ENCODE measurements at regions not wholly inside any gene's neighbourhood (a gene's known extent, or its start where the extent isn't known, plus 50 kb on each side); places are given as distances from the start of the nearest gene placed in this dataset.
"Not testable (repeated sequence)": the region's sequence is repeated elsewhere in the genome, so short reads cannot be mapped to it uniquely, and the experiment has no call there.

- DNase-seq, result no peak
Observed at GRCh38 chr5:9786380-9787360, 156.5 kb upstream of the TAS2R1 start.

- DNase-seq, result no peak
Observed at GRCh38 chr5:9785751-9786150, 155.6 kb upstream of the TAS2R1 start.

GRCh38 chr5:9784231-9784630 is 154.1 kb upstream of the TAS2R1 start:
- DNase-seq, result no peak

- DNase-seq, result no peak
Observed at GRCh38 chr5:9782826-9783560, 152.8 kb upstream of the TAS2R1 start.

- DNase-seq, result no peak
Observed at GRCh38 chr5:9781890-9782289, 151.7 kb upstream of the TAS2R1 start.

GRCh38 chr5:9781275-9781674 is 151.1 kb upstream of the TAS2R1 start:
- DNase-seq, result no peak

- no peak for DNase-seq
Observed at GRCh38 chr5:9780501-9780900, 150.3 kb upstream of the TAS2R1 start.

- DNase-seq, result no peak
Observed at GRCh38 chr5:9776525-9776924, 146.4 kb upstream of the TAS2R1 start.

GRCh38 chr5:9775339-9775738 is 145.2 kb upstream of the TAS2R1 start:
- no peak for DNase-seq

- DNase-seq, result no peak
Observed at GRCh38 chr5:9774472-9775079, 144.4 kb upstream of the TAS2R1 start.

GRCh38 chr5:9771079-9771478 is 140.9 kb upstream of the TAS2R1 start:
- no peak for DNase-seq

GRCh38 chr5:9766581-9766980 is 136.4 kb upstream of the TAS2R1 start:
- DNase-seq, result no peak

- no peak for DNase-seq
Observed at GRCh38 chr5:9765419-9766140, 135.4 kb upstream of the TAS2R1 start.

- DNase-seq, result no peak
Observed at GRCh38 chr5:9761706-9762105, 131.6 kb upstream of the TAS2R1 start.

- DNase-seq, result not testable (repeated sequence)
Observed at GRCh38 chr5:9752670-9753069, 122.5 kb upstream of the TAS2R1 start.

- DNase-seq, result no peak
Observed at GRCh38 chr5:9743507-9743906, 113.4 kb upstream of the TAS2R1 start.

GRCh38 chr5:9742848-9743247 is 112.7 kb upstream of the TAS2R1 start:
- no peak for DNase-seq

GRCh38 chr5:9739135-9739534 is 109.0 kb upstream of the TAS2R1 start:
- DNase-seq, result no peak

- DNase-seq, result no peak
Observed at GRCh38 chr5:9737265-9737664, 107.1 kb upstream of the TAS2R1 start.

- no peak for DNase-seq
Observed at GRCh38 chr5:9733486-9733885, 103.3 kb upstream of the TAS2R1 start.

- no peak for DNase-seq
Observed at GRCh38 chr5:9731159-9731558, 101.0 kb upstream of the TAS2R1 start.

- no peak for DNase-seq
Observed at GRCh38 chr5:9728261-9728660, 98.1 kb upstream of the TAS2R1 start.

GRCh38 chr5:9726931-9727330 is 96.8 kb upstream of the TAS2R1 start:
- no peak for DNase-seq

All from T-helper 1 cell (primary cell).